GM20000 (cell line): ENCODE measurements at regions not wholly inside any gene's neighbourhood (a gene's known extent, or its start where the extent isn't known, plus 50 kb on each side); places are given as distances from the start of the nearest gene placed in this dataset.

Source experiments
- DNase-seq: peaks from one replicate; pipeline ENCODE4 v3.0.0; 2012; ENCODE audit warnings: low spot score
- TF ChIP-seq, protein P1 (sequence below): IDR thresholded peaks from 2 replicates; pipeline ENCODE4 v1.5.1; 2012; ENCODE audit warnings: mild to moderate bottlenecking, control low read depth; ENCODE audit errors: extremely low read depth, missing control alignments

DNA sequence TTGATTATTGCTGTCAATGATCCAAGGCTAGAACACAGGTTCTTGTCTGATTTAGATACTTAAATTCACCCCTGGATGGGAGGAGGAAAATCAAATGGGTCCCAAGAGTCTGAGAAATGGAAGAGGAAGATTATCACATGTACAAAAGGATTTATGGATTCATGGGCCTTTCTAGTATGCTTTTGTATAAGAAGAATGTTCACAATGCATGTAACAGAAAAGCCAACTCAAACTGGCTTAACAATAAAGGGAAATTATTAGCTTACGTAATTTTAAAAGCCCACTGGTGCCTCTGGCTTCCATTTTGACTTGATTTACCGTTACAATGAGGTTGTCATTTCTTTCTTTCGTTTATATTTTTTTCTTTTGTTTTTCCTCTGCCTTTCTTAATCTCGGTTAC, 782.5 kb upstream of the GRM7 start:
- TF ChIP-seq, protein P1, sequence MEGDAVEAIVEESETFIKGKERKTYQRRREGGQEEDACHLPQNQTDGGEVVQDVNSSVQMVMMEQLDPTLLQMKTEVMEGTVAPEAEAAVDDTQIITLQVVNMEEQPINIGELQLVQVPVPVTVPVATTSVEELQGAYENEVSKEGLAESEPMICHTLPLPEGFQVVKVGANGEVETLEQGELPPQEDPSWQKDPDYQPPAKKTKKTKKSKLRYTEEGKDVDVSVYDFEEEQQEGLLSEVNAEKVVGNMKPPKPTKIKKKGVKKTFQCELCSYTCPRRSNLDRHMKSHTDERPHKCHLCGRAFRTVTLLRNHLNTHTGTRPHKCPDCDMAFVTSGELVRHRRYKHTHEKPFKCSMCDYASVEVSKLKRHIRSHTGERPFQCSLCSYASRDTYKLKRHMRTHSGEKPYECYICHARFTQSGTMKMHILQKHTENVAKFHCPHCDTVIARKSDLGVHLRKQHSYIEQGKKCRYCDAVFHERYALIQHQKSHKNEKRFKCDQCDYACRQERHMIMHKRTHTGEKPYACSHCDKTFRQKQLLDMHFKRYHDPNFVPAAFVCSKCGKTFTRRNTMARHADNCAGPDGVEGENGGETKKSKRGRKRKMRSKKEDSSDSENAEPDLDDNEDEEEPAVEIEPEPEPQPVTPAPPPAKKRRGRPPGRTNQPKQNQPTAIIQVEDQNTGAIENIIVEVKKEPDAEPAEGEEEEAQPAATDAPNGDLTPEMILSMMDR: no peak
- DNase-seq: no peak

DNA sequence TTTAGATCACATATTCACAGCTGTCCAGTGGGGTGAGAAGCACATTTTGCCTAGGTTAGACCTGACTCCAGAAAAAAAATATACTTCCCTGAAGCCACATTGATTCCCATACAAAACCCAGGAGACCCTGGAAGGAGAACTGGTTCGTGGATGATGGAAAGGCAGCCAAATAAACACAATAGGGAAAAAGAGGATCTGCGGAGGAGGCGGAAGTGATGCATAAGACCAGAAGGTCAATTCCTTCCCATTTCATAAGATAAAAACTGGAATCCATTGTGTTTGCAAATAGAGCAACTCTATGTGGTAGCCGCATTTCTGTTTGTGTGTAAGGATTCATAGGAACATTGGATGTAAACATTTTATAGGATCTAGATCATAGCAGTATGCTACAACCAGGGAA, 781.9 kb upstream of the GRM7 start:
- TF ChIP-seq, protein P1: no peak
- no peak for DNase-seq

DNA sequence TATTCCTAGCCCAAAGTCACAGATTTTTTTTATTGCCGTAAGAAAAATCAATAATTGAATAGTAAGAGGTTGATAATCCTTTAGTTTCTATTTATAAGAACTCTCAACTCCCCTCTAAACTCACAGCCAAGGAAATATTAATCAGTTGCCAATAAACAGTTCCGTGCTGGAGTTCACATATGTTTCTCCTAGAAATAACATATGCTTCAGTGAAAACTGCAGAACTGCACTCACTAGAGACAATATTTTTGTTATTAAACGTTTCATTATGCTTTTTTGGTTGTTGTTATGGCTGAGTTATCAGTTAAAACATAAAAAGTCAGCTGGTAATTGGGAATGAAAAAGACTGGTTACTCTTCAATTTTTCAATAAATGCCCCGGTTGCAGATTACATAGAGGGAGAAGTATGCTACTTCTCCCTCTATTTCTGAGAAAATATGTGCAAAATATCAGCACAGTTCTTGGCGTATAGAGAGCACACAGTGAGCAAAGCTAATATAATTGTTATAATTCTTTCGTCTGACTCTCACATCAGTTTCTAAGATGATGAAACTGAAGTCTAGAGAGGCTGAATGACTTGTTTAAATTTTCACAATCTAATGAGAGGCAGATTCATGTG, 781.2 kb upstream of the GRM7 start:
- TF ChIP-seq, protein P1: no peak
- no peak for DNase-seq

DNA sequence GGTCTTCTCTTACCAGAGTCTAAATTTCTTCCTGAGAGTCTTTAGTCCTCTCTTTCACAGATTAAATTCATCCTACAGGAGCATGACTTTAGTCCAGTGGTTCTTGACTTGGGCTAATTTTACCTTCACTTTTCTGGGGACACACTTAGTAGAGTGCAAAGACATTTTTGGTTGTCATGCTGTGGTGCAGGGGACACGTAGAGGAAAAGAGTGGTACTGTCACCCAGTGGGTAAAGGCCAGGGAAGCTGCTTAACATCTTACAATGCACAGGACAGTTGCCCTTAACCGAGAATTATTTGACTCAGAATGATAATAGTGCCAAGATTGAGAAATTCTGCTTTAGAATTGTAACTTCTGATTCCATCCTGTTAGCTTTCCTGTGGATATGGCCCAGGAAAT, 772.5 kb upstream of the GRM7 start:
- TF ChIP-seq, protein P1: no peak
- DNase-seq: no peak

DNA sequence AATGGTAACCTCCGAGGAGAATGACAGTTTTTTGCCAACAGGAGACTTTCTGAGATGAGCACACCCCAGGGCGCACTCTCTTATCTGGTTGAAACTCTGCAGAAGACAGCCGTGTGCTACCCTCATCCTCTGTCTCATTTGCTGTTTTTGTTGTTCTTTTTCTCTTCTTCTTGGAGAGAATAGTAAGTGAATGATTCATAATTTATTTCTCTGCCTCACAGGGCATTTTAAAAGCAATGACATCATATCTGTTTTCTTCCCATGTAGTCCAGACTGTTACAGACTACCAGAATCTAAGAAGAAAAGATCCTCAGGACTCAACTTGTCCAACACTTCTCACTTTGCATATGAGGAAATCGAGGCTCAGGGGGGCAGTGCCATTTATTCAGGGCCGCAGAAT, 771.1 kb upstream of the GRM7 start:
- no peak for DNase-seq
- TF ChIP-seq, protein P1: no peak

DNA sequence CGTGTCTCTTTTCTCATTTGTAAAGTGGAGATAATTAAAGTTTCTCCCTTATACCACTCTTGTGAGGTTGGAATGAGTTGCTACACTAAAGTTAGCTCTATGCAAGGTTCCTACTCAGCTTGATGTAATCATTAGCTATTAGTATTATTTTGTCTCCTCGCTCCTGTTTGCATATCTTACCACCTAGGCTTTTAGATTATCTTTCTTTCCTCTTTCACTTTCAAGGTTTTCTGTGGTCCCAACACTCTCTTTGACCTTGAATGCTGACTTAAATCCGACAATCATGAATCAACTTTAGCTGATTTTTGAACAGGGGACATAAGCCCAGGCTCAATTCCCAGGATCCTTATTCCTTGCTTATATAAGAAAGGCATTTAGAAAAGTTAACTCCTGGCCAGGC, 769.7 kb upstream of the GRM7 start:
- DNase-seq: no peak
- TF ChIP-seq, protein P1: no peak

DNA sequence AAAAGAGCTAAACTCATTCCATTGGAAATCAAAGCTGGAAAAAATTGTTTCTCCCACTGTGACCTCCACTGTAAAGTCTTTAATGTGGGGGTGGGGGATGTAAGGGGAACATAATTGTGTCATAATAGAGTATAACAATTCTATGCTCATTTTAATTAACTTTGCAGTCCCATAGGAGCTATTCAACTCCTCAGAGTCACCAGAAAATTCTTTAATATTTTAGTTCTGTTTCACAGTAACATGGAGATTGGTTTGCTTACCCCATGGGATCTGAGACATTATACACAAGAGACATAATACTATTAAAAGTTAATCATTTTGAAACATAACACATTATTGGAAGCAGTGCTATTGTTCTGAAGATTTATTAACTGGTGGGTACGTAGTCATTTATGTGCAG, 765.9 kb upstream of the GRM7 start:
- TF ChIP-seq, protein P1: no peak
- no peak for DNase-seq

DNA sequence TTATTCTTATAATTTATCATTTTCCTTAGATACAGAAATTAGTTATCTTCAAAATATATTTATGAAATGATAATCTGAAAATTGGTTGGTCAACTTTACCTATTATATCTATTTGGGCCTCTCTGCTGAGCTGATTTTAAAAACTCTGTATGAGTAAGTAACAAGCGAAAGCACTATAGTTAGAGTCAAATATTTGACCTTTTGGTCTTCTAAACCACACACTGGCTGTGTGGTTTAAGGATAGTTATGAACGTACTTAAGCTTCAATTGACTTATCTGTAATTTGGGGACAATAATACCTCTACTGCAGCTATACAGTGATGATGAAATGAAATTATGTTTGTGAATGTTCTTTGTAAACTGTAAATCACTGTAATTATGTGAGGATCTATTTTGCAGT, 763.9 kb upstream of the GRM7 start:
- DNase-seq: no peak
- TF ChIP-seq, protein P1: no peak
